HG02840 (cell line): ENCODE measurements at regions not wholly inside any gene's neighbourhood (a gene's known extent, or its start where the extent isn't known, plus 50 kb on each side); places are given as distances from the start of the nearest gene placed in this dataset.
"Not testable (repeated sequence)": the region's sequence is repeated elsewhere in the genome, so short reads cannot be mapped to it uniquely, and the experiment has no call there.

ENCODE experiments used
- ATAC-seq: cut with Tn5 transposase; IDR thresholded peaks from one replicate; pipeline ENCODE4 v1.9.1; 2021; ENCODE audit warnings: mild to moderate bottlenecking, moderate library complexity, moderate number of reproducible peaks; ENCODE audit not compliant: unreplicated experiment, low FRiP score

DNA sequence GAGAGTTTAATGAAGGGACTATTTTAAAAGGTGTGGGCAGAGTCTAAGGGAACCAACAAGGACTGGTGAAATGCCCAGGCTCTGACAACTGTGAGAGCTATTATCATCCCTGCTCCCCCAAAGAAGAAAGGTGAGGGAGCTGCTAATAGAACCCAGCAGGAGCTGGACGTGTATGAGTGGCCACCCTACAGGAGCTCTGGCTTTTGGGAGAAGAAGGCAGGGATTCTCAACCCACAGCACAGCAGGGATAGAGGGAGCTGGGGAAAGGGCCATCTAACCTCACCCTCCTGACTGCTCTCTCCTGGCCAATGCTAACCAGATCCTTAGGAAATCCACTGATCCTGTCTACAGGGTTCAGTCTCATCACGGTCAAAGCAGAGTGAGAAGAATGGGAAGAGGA lies 57.1 kb downstream of the GRIN2B start:
- no peak for ATAC-seq

DNA sequence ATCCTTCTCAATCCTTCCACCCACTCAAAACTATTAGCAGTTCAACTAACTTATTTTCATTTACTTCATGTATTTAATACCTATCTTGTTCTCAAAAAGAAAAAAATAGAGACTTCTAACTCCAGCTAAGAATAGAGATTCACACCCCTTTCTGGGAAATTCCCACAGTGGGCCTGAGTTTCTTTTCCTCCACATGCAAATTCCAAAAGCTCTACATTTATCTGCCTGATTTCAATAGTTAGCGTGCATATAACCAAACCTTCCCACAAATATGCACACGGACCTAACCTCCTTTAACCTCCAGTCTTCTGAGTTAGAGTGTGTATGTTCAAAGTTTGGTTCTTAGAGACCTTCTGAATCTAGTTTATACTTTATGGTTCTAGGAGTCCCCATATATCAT lies 62.5 kb downstream of the GRIN2B start:
- no peak for ATAC-seq

DNA sequence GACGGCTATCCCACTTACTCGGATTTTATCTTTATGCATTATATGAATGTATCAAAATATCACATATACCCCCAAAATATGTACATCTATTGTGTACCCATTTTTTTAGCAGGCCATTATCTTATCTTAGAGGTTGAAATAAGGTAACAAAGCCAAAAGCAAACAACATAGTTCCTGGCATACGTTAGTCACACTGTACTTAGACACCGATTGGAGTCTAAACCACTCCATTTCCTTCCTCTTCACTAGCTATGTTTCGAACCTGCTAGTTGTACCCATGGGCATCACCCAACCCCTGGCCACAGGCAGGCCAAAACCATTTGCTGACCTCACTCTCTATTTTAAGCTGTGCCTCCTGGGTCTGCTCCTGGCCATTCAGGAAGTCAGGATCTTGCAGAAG lies 66.3 kb downstream of the GRIN2B start:
- no peak for ATAC-seq

DNA sequence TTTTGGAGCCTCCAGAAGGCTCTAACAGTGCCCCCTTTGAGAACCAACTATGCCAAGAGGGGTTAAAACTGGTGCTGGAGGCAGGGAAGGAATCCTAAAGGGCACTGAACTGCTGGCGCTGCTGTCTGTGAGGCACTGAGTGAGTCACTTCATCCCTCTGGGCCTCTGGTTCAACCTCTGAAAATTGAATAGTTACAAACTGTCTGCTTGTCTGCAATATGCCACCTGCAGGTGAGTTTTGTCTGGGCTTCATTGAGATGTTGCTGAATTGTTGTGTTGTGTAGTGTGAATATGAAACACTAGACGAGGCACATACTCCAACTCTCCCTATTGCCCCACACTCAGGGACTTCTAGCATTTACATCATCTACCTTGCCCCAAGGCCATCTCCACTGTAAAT lies 68.0 kb downstream of the GRIN2B start:
- ATAC-seq, result no peak

DNA sequence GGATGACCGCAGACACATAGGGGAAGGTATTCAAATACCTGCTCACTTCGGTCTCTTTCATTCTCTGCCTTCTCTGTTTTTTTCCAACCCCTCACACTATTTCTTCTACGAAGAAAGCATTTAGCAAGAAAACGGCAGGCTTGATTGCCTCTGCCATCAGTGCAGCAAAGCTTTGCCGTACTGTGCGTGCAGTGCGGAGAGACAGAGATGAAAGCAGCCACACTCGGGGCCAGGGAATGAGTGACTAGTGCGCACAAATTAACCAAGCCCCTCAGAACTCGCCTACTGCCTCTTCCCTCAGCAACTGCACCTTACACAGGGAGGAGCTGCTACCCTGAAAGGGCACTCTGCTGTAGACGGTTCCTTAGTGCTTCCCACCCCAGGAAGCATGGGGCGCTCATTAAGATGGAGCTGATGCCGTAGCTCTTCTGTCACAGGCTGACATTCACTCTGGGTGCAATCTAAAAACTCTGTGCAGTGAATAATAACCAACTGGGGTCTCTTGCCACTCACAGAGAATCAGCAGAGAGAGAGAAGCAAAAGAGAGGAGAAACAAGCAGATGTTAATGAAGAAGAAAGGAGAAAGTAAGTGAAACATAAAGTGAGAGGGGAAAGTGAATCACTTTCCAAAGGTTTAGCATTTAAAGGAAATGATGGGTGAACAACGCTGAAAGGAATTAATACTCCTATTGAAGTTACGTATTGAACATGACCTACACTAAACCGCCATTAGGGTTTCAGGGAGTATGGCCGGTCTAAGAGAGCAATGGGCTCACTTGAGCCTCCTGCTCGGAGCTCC lies 69.4 kb downstream of the GRIN2B start:
- ATAC-seq, result no peak

DNA sequence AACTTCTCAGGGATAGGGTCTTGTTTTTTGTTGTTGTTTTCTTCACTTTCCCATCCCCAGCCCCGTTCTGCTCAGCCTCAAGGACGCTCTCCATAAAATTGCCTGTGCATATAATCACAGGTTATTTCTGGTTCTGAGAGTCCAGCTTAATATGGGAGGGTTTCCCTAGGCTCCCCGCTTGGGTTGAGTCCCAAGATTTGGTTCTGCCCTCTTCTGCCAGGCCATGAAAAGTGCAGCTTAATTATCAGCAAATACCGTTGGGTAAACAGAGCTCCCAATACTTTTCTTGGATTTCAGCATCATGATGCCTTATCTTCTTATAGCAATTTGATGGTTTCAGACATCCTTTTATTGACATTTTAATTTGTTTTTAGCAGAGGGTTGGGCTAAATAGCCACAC lies 75.6 kb downstream of the GRIN2B start:
- no peak for ATAC-seq

DNA sequence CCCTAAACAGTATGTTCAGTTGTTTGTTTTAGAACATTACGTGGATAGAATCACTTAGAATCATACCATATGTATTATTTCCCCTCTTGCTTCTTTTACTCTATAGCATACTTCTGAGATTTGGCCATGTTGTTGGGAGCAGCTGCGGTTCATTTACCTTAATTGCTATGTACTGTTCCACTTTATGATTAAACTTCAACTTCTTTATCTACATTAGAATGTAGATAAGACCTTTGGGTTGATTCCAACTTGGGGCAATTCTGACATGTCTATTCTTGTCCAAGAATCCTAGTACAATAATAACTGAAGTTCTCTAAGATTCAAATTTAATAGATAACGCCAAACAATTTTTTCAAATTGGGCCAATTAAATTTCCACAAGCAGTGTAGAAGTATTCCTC lies 80.7 kb downstream of the GRIN2B start:
- no peak for ATAC-seq

DNA sequence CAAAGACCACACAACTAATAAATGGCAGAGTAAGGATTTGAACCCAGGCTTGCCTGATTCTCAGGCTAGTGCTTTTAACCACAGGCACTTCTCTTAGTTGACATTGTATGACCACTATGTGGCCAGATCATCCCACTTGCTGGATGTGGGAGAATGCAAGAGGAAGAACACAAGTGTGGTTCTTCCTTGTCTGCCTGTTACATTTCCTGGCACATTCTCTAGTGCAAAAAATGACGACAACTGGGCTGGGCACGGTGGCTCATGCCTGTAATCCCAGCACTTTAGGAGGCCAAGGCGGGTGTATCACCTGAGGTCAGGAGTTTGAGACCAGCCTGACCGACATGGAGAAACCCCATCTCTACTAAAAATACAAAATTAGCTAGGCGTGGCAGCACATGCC lies 83.0 kb downstream of the GRIN2B start:
- ATAC-seq, result not testable (repeated sequence)

DNA sequence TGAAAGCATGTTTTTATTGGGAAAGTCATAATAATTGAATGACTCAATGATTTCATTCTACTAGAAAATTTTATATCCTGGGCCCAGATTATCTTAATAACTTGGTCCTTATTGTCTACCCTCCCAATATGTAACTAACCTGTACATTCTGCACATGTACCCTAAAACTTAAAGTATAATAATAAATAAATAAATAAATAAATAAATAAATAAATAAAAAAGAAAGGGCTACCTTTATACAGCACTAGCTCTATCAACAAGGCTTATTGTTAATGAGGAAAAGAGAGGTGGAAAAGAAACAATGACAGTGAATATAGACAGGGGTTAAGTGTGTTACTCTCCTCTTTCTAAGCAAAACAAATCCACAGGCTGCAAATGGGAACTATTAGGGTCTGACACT lies 83.6 kb downstream of the GRIN2B start:
- ATAC-seq, result no peak

DNA sequence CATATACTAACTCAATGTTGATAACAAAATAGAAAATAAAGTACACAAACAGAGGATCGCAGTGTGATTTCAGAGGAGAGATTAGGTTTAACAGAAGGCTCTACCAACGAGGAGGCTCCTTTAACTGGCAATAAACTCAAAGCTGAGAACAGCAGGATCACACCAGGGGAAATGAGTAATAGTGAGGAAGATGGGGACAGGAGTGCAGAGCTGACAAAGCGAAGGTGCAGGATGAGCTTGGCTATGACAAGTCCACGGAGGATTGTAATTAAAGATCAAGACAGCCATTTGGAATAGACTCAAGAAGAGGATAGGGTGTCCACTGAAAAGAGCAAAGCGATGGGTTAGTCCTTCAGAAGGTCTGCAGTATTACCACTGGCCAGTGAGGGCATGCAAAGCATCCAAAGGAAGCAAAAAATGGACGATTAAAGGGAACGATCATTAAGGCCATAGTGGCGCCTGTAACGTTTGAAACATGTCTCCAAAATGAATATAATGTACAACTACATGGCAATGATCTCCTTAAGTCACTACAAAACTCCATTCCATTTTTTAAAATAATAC lies 85.3 kb downstream of the GRIN2B start:
- no peak for ATAC-seq

DNA sequence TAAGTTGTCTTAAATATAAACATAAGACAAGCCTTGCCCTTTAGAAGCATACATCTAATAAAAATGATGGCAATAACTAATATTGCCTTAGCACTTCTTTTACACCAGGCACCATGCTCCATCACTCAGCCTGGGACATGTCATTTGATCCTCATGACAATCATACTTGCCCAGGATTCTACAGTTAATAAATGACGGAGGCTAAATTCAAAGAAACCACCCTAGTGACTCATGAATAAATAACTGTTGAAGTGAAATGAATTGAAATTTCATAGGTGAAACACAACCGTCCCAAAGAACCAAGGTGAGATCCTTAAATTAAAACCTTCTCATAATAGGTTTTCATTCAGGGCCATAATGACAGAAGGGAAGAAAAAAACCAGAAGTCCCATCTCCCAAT lies 89.5 kb downstream of the GRIN2B start:
- ATAC-seq, result no peak

DNA sequence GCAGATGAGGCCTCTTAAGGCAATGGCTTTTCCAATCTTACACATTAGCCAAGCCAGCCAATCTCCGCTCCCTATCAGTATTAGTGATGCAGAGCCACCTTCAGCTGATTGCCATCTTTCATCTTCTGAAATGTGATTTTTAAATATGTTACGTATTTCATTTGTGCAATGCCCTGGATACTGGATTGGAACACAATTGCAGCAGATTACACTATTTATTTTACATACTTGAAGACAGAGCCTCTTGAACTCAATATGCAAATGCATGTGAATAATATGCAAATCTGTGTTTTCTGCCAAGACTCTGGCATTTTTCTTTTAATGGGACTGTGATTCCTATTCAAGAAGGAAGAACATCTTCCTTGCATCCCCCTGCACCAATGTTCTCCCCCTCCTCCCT lies 90.5 kb downstream of the GRIN2B start:
- no peak for ATAC-seq

DNA sequence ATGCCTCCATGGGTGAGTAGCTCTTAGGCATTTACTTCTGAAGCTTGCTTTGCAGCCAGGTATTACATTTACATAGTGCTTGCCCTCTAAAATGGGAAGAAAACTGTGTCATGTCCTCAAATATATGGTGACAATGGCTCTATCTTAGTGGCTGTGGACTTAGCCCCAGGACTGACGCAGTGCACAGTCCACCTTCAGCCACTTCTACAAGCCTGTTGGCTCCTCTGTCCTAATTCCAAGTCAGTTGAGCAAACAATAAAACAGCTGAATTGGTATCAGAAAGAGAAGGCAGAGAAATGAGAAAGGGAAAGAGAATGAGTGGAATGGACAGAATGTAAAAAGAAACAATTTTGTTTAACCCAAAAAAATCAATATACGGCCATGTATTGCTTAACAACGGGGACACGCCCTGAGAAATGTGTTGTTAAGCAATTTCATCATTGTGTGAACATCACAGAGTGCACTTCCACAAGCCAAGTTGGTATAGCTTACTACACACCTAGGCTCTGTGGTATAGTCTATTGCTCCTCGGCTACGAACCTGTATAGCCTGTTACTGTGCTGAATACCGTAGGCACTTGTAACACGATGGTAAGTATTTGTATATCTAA lies 93.5 kb downstream of the GRIN2B start:
- no peak for ATAC-seq

DNA sequence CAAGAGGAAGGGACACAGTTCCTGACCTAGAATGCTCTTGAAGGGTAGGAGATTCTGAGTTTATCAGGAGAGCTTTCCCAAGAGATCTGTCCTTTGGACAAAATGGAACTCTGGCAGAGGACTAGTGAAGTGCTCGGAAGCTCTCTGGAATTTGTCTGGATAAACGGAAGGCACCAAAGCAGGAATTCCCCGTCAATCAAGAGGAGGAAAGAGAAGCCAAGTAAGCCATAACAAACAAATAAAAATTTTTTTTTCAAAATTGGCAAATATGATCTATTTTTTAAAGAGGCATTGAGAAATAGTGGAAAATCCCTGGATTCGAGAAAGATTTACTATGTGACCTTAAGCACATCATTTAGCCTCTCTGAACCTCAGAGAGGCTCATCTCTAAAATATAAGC lies 99.2 kb downstream of the GRIN2B start:
- ATAC-seq, result no peak

DNA sequence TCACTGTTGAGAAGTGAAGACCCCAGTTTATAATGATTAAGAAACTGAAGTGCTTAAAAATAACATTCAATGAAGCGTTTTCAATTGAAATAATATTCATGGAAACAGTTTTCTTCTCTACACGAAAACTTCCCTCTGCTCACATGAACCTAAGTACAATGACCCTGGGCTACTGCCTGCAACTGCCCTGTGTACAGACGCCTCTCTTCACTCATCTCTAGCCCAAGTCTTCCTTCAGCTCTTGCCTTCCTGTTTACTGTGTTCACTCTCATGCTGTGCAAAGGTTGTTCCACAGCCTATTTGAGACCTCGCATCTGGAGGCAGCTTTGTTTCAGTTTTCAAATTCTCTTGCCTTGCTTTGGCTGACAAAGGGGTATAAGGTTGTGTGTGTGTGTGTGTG lies 100.8 kb downstream of the GRIN2B start:
- no peak for ATAC-seq

DNA sequence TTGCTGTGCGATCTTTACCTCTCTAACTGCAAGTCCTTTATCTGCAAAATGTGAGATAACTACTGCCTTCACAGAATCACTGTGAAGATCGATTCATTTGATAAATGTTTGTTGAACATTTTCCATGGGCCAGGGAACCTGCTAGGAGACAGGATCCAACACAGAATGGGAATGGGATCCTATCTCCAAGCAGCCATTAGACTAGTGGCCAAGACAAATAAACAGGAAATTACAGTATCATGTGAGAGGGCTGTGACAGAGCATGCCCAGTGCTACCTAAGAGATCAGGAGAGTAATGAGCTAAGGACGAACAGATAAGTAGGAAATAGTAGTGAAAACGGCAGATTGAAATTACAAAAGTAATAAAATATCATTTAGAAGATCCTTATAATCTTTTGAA lies 105.7 kb downstream of the GRIN2B start:
- ATAC-seq, result no peak

DNA sequence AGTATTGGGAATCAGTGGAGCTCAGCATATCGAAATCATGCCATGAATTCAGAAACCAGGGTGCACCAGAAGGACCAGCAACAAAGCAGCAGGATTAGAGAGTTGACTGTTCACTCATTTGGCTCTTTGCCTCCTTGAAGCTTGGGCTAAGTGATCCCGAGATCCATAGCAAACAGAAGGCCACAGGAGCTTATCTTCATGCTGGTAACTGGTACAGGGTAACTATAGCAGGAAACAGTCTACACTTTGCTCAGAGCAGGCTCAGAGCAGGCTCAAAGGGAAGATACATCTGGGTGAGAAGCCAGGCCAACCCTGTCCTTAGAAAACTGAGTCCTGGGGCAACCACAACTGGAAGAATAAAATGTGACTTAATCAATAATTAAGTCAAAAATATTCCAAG lies 111.1 kb downstream of the GRIN2B start:
- ATAC-seq, result no peak

DNA sequence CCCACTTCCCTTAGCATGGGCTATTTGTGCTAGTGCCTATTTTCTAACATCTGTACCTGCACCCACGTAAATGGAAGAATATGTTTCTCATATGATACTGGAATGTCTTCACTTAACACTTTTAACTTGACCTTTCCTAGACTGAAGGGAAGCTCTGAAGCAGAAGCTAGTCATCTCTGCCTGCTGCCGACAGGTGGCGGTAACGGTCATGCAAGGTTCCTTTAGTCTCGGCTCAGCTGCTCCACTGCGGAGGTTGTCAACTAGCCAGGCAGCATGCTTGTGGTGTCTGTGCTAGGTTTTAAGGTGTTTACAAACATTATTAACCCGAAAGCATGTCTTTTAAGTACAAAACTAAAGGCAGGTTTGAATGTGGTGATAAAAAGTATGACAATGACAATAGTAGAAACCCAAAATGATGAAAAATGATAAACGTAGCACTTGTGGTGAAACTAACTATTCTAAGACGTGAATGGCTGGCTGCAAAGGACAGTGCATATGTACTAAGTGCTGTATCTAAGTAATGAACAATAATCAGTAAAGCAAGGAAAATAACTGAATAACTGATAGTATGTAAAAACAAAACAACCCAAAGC lies 117.2 kb downstream of the GRIN2B start:
- ATAC-seq, result peak; percentile 93

DNA sequence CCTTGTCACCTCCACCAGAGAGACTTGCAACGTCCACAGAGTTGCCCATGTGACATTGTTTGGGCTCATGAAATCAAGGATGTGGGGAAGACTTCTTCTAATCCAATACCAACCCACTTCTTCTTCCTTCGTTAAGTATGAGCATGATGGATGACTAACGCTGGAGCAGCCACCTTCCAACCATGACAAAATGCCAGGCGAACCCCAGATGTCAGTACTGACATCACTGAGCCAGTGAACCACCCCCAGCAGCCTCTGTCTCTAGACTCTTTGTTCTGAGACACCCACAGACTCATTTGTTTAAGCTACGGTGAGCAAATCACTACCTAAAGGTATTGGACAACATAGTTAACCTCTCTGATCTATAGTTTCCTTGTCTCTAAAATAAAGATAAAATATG lies 123.7 kb downstream of the GRIN2B start:
- no peak for ATAC-seq

DNA sequence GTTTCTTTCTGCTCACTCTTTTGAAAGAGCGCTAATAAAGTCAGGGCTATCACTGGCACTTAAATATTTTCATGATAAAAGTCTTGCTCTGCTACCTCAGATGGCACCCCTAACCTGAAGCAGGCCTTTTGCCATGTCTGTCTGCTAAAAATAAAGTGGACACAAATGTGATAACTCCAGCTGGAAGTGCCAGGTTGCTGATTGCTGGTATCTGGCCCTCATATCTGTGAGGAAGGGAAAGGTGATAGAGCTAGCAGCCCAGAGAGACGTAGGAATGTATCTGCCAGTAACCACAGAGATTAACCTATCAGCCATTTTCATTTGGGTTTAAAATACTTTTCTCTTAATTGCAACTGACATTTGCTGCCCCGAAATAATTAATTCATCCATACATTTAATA lies 127.9 kb downstream of the GRIN2B start:
- ATAC-seq, result no peak

DNA sequence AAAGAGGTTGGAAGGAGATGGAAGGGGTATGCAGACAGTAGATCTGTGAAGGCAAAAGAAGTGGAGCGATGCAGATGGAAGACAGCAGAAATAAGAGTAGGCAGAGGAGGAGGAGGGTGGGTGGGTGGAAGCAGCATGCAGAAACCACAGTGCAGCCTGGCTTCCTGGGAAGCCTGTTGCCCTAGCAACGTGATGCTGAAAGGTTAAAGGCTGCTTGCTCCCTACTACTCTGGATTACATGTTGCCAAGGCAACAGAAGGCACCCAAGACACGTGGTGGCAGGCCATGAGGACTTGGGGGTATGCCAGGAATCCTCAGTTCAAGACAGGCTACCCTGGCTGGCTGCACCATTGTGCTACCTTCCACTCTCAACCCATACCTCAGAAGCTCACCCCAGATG lies 129.6 kb downstream of the GRIN2B start:
- ATAC-seq, result no peak

DNA sequence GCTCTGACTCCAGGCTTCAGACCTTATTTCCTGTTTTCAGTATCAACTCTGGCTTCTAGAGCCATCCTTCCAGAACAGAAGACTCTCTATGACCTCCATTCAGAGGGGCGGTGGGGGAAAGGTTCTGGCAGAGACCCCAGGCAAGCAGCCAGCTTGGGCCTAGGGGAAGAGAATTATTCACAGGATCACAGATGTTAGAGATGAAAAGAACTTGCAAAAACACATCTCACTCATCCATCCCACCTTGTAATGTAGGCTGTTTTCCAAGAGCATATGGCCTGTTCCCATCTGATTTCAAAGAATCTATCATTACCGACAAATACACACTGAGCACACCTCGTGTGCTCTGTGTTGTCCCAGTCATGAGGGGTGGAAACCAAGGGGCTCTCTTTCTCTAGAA lies 131.9 kb downstream of the GRIN2B start:
- no peak for ATAC-seq
